H1 (cell line): ENCODE measurements at regions not wholly inside any gene's neighbourhood (a gene's known extent, or its start where the extent isn't known, plus 50 kb on each side); places are given as distances from the start of the nearest gene placed in this dataset.

Experiments
- ASH2L ChIP-seq: fragments of 200-600, 300-600 bp; sonication (generic); IDR thresholded peaks from one replicate; pipeline ENCODE4 v1.7.1; 2017; ENCODE audit warnings: low read length
- CHD7 ChIP-seq: fragments of 300-600 bp; sonication (generic); IDR thresholded peaks from 2 replicates; pipeline ENCODE4 v1.7.1; 2012; ENCODE audit warnings: low read length, moderate library complexity, mild to moderate bottlenecking, inconsistent platforms; ENCODE audit not compliant: insufficient replicate concordance
- GABPA ChIP-seq: IDR thresholded peaks from 2 replicates; pipeline ENCODE4 v1.6.1; 2011; ENCODE audit warnings: mild to moderate bottlenecking, low read length, moderate library complexity, borderline replicate concordance; ENCODE audit not compliant: insufficient read depth
- HDAC2 ChIP-seq, 2 experiments: fragments of 300-600 bp in 1 of 2; sonication (generic) in 1 of 2; IDR thresholded peaks; 2 replicates each; pipeline ENCODE4 v1.6.1; 2011 to 2012; ENCODE audit warnings: low read depth in 2 of 2, low read length in 2 of 2, mild to moderate bottlenecking in 2 of 2, moderate library complexity in 2 of 2, borderline replicate concordance in 1 of 2, inconsistent platforms in 1 of 2
- PHF8 ChIP-seq: fragments of 200-600 bp; sonication (generic); conservative IDR thresholded peaks from 2 replicates; pipeline ENCODE4 v1.7.1; 2012; ENCODE audit warnings: low read depth, mild to moderate bottlenecking, inconsistent platforms, low read length, moderate library complexity
- RAD21 ChIP-seq, 2 experiments: IDR thresholded peaks in 1 of 2; conservative IDR thresholded peaks in 1 of 2; 2 replicates each; pipeline ENCODE4 v1.6.1; 2011; ENCODE audit warnings: low read depth in 2 of 2, low read length in 2 of 2, improper control_type of control experiment in 1 of 2, inconsistent platforms in 1 of 2, mild to moderate bottlenecking in 1 of 2, moderate library complexity in 1 of 2
- SIN3A ChIP-seq, 2 experiments: IDR thresholded peaks in 1 of 2; conservative IDR thresholded peaks in 1 of 2; 2 replicates each; pipeline ENCODE4 v1.6.1; 2011 to 2012; ENCODE audit warnings: low read length in 2 of 2, improper control_type of control experiment in 1 of 2, low read depth in 1 of 2, mild to moderate bottlenecking in 1 of 2
- SP2 ChIP-seq: IDR thresholded peaks from 2 replicates; pipeline ENCODE4 v1.6.1; 2012; ENCODE audit warnings: mild to moderate bottlenecking, low read length, inconsistent platforms
- ZNF274 ChIP-seq: IDR thresholded peaks from 2 replicates; pipeline ENCODE4 v1.7.0; 2012; ENCODE audit warnings: low read length, borderline replicate concordance; ENCODE audit errors: extremely low read depth
- TF ChIP-seq, protein P1 (sequence below): IDR thresholded peaks from 2 replicates; pipeline ENCODE4 v1.6.1; 2012; ENCODE audit warnings: inconsistent platforms

DNA sequence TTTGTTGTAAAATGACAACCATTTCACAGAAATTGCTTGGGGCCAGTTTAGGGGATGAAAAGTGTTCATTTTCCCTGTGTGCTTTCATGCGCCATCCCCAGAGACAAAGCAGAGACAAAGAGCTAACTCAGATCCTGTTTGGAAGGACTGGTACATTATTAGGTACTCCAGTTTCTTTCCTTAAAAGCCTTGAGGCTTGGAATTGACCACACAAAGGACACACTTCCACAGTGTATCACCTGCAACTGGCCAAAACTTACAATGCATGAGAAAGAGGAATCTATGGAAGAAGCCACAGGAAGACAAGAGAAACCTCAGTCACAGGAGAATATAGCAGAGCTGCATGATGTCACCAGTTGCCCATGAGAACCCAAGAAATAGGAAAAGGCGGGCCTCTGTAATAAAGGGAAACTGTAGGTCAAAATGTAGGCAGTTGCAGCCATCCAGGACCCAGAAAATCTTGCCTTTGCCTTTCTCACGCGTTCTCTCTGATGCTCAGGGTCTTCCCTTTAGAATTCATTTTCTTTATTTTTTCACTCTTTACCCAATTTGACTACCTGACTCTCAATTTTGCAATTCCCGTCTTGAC, 339.0 kb downstream of the RMST start (continued):
- TF ChIP-seq CHD7, result no peak
- TF ChIP-seq HDAC2 (IDR thresholded peaks at IDR 0.05; ENCODE audit: borderline replicate concordance in 1 of 2, low read depth in 2 of 2, low read length in 2 of 2), result no peak
- TF ChIP-seq, protein P1, sequence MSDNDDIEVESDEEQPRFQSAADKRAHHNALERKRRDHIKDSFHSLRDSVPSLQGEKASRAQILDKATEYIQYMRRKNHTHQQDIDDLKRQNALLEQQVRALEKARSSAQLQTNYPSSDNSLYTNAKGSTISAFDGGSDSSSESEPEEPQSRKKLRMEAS, result no peak
- no peak for TF ChIP-seq GABPA
- no peak for TF ChIP-seq ASH2L
- TF ChIP-seq ZNF274, result no peak
- TF ChIP-seq RAD21 (IDR thresholded peaks at IDR 0.05 in 1 of 2, conservative IDR thresholded peaks at IDR 0.05 in 1 of 2; ENCODE audit: low read depth in 2 of 2, low read length in 2 of 2), result no peak
- TF ChIP-seq PHF8, result no peak
- no peak for TF ChIP-seq SIN3A (conservative IDR thresholded peaks at IDR 0.05 in 1 of 2, IDR thresholded peaks at IDR 0.05 in 1 of 2; ENCODE audit: low read depth in 1 of 2, low read length in 2 of 2)
- TF ChIP-seq SP2, result no peak
